Putamen (tissue), 1 donor: ENCODE measurements at regions not wholly inside any gene's neighbourhood (a gene's known extent, or its start where the extent isn't known, plus 50 kb on each side); places are given as distances from the start of the nearest gene placed in this dataset.
"Not testable (repeated sequence)": the region's sequence is repeated elsewhere in the genome, so short reads cannot be mapped to it uniquely, and the experiment has no call there.

ENCODE experiments used
- DNase-seq: peaks from one replicate; pipeline ENCODE4 v3.0.0-alpha.2; 2016; ENCODE audit warnings: low spot score

DNA sequence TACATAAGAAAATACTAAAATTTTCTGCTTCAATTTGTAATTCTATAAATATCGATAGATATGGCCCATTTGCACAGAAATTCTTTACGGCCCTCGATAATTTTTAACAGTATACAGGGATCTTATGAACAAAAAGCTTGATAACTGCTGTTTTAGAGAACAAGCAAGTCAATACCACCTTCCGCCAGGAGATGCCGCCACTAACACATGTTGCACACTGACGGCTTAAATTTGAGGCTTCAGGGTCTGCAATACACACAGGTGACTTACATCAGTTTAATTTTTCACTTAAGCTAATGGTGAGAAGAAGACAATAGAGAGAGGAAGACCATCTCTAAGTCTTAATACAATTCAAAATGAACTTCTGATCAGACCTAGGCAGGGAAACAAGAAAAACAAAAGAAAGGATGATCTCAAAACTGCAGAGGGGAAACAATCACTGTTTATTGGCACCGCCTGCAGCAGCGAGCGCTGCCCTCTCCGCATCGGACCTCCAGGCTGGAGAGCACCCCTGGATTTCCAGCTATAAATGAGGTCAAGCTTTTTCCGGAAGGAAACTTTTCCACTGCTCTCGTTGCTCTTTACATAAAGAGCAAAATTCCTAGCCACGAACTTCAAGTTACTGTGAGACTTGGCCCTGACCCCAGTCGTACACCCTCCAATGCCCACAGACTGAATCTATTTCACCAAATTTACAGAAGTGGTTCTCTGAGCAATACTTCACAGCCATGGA, 53.9 kb downstream of the OTOR start:
- DNase-seq = peak; percentile 38

DNA sequence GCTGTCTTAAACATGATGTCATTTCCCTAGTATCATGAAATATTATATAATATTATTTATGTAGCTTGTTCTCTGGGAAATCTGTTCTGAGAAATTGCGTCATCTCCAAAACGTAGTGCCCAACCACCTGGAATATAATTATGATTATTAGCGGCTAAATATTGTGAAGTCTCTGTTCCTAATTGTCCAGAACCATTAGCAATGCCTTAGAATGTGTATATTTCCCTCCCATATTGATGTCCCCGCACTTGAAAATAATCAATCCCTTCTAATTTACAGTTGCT, 54.4 kb downstream of the OTOR start:
- DNase-seq = no peak

DNA sequence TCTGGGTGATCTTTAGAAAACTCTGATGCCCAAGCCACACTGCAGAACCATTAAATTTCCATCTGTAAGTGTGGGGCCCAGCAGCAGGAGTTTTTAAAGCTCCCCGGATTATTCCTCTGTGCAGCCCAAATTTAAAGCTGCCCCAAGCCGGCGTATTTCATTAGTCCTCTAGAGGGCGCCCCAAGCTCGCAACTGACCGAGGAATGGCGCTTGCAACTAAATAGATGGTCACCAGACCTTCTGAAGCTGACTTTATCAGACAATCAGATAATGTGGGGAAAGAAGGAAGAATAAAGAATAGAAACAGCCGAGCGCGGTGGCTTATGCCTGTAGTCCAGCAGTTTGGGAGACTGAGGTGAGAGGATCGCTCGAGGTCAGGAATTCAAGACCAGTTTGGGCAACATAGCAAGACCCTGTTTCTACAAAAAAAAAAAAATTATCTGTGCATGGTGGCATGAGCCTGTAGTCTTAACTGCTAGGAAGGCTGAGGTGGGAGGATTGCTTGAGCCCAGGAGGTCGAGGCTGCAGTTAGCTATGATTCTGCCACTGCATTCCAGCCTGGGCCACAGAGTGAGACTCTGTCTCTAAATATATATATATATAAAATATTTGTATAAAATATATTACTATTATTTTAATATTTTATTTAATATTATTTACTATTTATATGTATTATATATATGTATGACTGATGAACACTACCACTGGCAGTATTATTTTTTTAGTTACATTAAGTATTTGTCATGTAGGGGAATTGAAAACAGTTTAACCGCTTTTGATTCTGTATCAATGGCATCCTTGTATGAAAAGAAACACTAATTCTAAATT, 56.0 kb downstream of the OTOR start:
- peak; percentile 24 for DNase-seq

DNA sequence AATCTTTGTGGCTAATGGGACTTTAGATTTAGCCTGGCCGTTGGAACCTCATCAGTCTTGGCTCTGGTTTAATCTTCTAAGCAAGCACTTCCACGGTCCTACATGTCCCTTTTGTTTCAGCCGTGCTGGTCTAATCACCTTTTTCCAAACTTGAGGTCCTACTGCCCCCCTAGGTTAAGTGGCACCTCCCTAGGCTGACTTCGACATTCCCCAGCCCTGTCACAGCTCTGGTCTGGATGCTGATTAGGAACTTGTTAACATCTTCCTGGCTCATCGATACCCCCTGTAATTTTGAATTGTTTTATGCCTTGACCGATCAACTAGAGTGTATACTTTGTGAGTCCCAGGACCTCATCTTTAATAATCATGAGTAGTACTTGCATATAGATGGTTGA, 56.6 kb downstream of the OTOR start:
- no peak for DNase-seq

DNA sequence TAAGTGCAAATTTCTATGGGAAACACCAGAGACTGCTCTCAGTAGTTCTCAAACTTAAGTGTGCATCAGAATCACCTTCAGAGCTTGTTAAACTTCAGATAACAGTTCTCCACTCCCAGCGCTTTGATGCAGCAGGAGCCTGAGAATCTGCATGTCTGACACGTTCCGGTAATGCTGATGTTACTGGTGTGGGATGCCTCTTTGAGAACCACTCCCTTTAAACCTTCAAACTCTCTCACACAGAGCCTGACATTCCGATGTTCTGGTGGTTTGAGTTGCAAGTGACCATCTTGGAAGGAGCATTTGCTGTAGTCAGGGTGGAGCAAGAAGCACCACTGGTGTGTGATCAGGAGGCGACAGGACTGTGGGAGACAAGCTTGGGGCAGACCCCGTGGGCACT, 57.9 kb downstream of the OTOR start:
- DNase-seq = no peak

DNA sequence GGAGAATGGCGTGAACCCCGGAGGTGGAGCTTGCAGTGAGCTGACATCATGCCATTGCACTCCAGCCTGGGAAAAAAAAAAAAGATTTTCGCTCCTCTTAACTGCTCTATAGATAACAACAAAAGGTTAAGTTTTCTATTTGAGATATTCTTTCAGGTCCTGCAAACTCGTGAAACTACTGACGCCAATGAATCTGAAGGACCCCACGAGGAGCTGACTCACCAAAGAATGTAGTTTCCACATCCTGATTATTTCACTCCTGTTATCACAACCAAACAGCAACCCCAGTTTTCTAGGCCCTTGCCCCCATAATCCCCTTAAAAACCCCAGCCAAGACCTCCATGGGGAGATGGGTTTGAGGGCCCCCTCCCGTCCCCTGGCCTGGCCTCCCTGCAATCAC, 58.7 kb downstream of the OTOR start:
- no peak for DNase-seq

DNA sequence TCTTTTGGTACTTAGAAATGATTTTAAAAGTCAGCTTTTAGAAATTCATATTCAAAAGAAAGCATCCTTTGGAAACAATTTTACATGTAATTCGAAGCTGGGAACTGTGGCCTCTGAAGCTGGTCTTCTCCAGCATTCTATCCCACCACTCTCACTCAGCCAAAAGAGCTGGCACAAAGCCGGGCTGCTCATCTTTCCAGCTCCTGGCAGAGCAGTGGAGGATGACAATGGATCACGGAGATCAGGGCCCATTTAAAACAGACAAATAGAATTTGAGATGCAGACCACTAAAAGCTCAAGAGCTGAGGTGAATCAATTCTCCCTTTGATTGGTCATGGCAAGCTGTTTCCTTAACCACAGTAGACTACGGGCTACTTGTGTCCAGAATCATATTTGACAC, 60.6 kb downstream of the OTOR start:
- no peak for DNase-seq

DNA sequence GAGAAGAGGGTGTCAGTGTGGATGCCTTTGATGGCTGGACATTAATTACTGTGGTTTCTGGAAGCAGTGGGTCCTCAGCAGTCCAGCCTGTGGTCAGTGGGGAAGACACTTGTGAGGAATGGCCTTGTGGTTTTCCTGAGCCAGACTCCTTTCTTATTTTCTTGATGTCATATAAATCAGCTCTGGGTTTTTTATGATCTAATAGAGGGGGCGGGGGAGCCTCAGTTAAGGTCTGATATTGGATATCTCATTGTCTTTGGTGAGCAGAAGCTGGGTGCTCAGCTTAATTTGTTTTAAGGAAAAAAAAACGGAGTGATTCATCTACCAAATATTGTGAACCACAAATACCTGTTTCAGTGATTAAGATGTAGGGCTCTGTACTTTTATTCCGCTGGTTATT, 62.1 kb downstream of the OTOR start:
- DNase-seq = no peak

DNA sequence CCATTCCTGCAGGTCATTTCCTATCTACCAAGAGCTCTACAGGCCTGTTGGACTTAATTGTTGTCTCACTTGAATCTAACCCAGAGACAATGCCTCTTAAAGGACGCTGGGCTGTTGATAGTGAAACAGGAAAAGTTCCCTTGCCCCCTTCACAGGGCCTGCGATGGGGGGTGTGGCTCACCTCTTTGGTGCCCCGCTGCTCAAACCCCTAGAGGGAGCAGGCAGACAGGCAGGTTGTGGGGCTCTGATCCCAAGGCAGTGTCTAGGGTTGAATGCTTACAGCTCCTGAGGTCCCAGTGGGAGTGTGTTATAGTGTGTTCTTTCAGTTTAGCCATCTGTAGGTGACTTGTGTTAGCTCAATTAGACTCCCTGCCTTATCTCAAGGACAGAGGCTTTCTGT, 68.0 kb downstream of the OTOR start:
- DNase-seq = no peak

DNA sequence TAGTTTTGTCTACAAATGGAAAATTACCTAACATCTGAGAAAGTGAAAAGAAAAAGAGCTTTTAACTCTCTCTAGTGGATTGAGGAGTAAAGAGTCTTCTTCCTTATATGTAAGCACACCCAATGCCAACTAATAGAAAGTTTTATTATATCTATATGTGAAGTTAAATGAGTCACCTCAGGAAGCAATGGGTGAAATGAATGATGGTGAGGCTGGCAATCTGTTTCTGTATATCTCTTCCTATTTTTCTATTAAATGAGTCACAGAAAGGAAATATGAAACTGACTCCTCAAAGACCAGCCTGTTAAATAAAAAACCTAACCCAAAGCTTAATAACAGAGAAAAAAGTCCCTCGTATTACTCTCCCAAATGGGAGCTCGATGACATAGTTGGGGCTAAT, 71.3 kb downstream of the OTOR start:
- no peak for DNase-seq

DNA sequence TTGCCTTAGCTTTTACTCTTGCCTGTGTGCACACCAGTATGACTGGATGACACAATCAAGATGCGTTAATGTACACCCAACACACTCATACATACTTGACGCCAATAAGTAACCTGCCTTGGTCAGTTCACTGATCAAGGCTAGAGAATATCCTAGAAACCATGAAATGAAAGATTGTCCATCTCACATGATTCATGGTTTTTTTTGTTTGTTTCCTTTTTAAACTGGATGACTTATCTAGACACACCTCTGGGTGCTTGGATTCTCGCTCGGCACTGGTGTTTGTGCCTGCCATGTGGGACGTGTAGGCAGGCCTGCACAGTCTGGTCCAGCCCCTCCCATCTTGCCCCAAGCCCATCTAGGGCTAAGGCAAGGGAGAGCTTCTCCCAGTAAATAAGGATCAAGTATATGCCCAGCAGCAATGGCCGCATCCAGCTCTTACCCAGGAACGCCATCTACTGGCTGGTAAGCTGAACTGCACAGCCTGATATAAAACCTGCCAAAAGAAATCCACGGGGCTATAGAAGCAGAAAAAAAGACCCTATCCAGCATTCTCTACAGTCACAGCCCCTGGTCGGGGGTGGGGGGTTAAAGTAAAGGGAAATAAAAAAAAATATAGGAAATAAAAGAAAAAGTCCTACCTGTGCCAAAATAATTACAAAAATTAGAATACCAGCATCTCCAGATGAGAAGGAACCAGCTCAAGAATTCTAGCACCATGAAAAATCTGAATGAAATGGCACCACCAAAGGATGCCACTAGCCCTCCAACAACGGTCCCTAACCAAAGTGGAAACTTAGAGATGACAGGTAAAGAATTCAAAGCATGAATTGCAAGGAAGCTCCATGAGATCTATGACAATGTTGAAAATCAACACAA, 73.3 kb downstream of the OTOR start:
- DNase-seq = no peak

DNA sequence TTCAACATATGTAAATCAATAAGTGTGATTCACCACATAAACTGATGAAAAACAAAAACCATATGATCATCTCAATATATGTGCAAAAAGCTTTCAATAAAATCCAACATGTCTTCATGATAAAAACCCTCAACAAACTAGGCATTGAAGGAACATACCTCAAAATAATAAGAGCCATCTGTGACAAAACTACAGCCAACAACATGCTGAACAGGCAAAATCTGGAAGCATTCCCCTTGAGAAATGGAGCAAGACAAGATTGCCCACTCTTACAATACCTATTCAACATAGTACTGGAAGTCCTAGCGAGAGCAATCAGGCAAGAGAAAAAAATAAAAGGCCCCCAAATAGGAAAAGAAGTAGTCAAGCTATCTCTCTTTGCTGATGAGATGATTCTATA, 76.5 kb downstream of the OTOR start:
- no peak for DNase-seq

DNA sequence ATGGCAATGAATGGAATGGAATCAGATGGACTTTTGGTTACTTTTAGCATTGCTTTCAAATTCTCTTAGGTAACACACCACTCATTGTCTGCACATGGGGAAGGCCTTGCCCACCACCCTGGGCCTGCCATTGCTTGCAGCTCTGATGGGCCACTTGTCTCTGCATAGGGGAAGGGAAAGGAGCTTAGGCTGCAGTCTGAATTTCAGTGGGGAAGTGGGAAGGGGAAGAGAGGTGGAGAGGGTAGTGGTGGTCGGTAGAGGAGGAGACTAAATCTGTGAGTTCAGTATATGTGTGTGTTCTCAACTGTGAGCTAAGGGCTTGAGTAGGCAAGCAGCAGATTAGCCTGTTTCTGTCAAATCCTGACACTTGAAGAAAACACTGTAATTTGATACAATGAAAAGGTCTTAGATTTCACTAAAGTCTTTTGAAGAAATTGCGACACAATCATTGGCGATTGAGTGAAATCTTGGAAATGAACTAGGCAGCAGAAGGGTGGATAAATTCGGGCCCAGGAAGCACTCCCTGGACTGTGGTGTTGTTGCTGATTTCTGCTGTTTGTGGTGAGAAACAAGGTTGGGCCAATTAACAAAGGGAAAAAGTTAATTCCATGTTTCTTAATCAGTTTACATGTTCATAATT, 80.6 kb downstream of the OTOR start:
- DNase-seq = no peak

DNA sequence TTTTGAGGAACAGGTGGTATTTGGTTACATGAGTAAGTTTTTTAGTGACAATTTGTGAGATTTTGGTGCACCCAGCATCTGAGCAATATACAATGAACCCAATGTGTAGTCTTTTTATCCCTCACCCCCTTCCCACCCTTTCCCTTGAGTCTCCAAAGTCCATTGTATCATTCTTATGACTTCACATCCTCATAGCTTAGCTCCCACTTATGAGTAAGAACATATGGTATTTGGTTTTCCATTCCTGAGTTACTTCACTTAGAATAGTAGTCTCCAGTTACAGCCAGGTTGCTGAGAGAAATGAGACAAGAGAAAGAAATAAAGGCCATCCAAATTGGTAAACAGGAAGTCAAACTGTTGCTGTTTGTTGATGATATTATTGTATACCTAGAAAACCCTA, 87.5 kb downstream of the OTOR start:
- DNase-seq = not testable (repeated sequence)

DNA sequence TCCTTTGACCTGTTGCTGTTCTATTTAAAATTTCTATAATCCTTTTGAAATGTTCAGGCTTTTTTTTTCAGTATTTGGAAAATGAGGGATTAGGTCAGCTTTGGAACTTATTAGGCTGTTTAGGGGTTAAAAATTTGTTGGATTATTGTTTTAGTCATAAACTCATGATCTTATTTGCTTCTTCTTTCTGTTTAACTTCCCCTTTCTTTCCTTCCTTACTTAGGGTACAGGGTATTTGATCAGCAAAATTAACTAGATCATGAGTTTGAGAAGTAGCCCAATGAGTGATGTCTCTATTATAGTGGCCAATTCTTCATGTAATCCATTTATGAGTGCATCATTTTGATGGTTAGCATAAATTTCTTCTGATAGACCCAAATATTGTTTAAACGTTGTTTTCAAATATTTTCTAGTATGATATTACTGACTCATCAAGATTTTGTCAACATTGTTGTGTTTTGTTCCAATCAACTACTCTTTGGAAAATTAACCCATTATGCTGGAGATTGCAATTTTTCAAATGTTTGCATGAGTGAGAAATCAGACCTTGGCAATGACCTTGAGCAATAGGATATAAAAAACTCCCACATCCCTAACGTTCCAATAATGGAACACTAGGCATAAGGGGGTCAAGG, 94.4 kb downstream of the OTOR start:
- no peak for DNase-seq

DNA sequence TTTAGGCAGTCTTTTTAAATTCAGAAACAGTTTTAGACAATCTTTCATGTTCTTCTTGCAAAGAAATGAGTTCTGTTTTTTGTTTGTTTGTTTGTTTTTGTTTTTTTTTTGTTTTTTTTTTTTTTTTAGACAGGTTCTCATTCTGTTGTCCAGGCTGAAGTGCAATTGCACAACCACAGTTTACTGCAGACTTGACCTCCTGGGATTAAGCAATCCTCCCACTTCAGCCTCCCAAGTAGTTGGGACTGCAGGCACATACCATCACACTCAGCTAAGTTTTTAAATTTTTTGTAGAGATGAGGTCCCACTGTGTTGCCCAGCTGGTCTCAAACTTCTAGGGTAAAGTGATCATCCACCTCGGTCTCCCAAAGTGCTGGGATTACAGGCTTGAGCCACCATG, 96.2 kb downstream of the OTOR start:
- no peak for DNase-seq

DNA sequence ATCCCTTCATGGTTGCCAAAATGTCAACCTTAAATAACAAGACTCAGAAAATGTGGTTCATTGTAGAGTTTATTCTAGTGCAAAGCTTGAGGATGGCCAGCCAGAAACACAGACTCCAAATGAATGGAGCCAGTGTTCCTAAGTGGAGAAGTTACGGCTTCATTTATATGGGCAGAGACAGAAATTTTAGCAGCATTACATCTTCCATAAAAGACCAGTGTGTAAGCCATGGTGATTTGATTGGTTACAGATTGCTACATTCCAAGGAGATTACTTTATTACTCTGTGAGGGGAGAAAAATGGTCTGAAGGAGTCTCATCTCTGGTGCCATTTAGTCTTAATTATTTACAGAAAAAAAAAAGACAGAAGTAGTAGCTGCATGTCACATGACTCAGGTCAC, 97.8 kb downstream of the OTOR start:
- no peak for DNase-seq

DNA sequence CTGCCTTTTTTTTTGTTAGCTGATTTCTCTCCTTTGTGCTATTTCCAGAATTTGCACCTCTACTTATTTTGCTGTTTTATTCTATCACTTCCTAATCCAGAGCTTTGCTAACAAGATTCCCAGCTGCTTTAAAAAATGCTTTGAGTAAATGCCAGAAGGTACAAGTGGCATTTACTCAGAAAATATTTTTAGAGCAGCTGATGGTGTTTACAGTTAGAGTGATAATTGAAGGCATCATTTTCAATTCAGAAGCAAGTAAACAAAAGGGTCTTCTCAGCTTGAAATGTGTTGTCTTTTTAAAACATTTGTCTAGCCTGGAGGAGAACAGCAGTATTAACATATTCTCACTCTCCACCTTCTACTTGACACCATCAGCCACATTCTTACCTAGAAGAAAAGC, 99.9 kb downstream of the OTOR start:
- no peak for DNase-seq

DNA sequence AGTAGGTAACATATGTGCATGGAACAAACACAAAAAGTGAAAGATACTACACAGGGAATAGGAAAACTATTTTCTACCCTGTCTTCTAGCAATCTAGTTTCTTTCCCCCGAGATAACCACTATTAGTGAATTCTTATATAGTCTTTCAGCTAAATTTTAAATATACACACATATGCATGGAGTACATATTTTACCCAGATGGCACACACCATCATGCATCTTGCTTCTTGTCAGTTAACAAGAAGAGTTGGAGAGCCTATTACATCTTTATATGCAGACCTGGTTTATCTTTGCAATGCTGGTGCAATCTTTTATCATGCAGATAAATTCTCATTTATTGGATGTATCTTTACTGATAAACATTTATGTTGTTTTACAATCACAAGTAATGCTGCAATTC, 100.4 kb downstream of the OTOR start:
- no peak for DNase-seq

DNA sequence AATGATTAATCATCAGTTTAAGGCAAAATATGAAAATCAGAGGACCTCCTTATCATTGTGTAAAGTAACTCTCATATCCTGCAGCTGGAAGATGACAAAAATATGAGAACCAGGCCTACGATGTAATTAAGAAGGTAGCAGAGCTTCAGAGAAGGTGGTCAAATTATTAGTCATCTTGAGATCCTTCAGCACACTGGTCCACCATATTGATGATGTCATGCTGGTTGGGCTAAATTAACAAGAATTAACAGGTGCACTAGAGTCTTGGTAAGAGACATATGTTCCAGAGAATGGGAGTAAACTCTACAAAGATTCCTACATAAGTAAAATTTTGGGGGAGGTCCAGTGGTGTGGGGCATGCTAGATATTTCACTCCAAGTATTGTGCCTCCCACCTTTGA, 112.8 kb downstream of the OTOR start:
- no peak for DNase-seq

DNA sequence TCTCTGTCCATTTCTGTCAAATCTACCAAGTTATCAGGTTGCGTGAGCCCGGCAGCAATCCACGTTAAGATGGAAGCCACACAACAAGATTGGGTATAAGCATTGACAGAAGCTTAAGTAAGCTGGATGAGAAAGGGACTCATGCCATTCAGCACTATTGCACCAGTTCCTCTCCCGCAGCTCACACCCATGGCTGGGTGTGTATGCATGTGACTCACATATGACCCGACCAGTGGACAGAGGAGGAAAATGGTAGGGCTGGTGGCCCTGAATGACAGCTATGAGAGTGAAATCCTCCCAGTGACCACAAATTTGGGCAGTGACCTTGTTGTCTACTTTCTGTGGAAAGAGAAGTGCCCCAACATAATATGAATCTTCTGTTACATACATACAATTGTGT, 113.5 kb downstream of the OTOR start:
- no peak for DNase-seq

DNA sequence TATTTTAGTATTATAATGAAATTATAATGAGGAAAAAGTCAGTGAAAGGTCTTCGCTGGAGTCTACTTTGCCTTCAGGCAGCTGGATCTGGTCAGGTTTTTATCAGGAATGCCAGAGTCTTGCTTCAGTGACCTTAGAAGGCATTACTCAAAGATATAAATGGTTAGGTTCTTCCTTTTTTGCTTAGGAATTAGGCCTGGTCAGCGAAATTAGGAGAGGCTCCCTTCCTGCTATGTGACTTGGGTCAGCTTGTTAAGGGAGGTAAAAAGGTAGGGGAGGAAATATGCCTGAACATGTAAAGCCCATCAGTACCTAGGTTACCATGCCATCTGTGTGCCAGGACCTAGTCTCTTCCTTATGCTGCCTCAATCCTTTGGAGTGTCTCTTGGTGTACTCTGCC, 115.1 kb downstream of the OTOR start:
- no peak for DNase-seq
